ENCODE measurements at regions not wholly inside any gene's neighbourhood (a gene's known extent, or its start where the extent isn't known, plus 50 kb on each side); places are given as distances from the start of the nearest gene placed in this dataset.

GRCh38 chr2:206389164-206389563, 54.2 kb upstream of the ADAM23 start:
- TF ChIP-seq CTCF (IDR thresholded peaks at IDR 0.05; ENCODE audit: borderline replicate concordance, extremely low read depth, low read length, poor library complexity, severe bottlenecking): no peak
- no peak for TF ChIP-seq EZH2 (IDR thresholded peaks at IDR 0.05; ENCODE audit: borderline replicate concordance, low read depth, low read length, severe bottlenecking)
